ENCODE measurements at regions not wholly inside any gene's neighbourhood (a gene's known extent, or its start where the extent isn't known, plus 50 kb on each side); places are given as distances from the start of the nearest gene placed in this dataset.

- TF ChIP-seq SP4 (CRISPR knock-in tag; IDR thresholded peaks at IDR 0.05): no peak
- TF ChIP-seq ZNF331 (CRISPR knock-in tag; IDR thresholded peaks at IDR 0.05): no peak
Observed at GRCh38 chr7:27423821-27424220, 181.2 kb downstream of the EVX1 start.
